ENCODE measurements at regions not wholly inside any gene's neighbourhood (a gene's known extent, or its start where the extent isn't known, plus 50 kb on each side); places are given as distances from the start of the nearest gene placed in this dataset.
A peak's percentile ranks its signal among the peaks of the same experiment; 100 is the strongest.

- intact Hi-C loops (cut with DNase I): no loop called here
- DNase-seq (no peak), ATAC-seq (no peak)
Measured at GRCh38 chr2:191512216-191512835, 165.6 kb upstream of the NABP1 start.

GRCh38 chr2:191512874-191513273 lies 165.1 kb upstream of the NABP1 start:
- no peak for DNase-seq
- ATAC-seq: no peak
- intact Hi-C loops (cut with DNase I): no loop called here

GRCh38 chr2:191514613-191515012 lies 163.3 kb upstream of the NABP1 start:
- intact Hi-C loops (cut with DNase I): loop anchor here in 1 of 2 donors (5.0 kb wide), 1 partner anchor 342 kb away; no protein-coding TSS in a partner anchor
- ATAC-seq (no peak), DNase-seq (no peak)

GRCh38 chr2:191515551-191515950 lies 162.4 kb upstream of the NABP1 start:
- no peak for DNase-seq
- ATAC-seq: peak in 1 of 2 donors; percentile 55
- intact Hi-C loops (cut with DNase I): loop anchor here in 1 of 2 donors (5.0 kb wide), 1 partner anchor 343 kb away; no protein-coding TSS in a partner anchor

- intact Hi-C loops (cut with DNase I): loop anchor here in 1 of 2 donors (5.0 kb wide), 1 partner anchor 344 kb away; no protein-coding TSS in a partner anchor
- ATAC-seq (peak in 1 of 2 donors; percentile 30), DNase-seq (no peak)
Measured at GRCh38 chr2:191516260-191516659, 161.7 kb upstream of the NABP1 start.

GRCh38 chr2:191521608-191522208 lies 156.2 kb upstream of the NABP1 start:
- DNase-seq (no peak), ATAC-seq (no peak)
- intact Hi-C loops (cut with DNase I): loop anchor here in 1 of 2 donors (5.0 kb wide), 2 partner anchors 304 to 354 kb away; no protein-coding TSS in a partner anchor

- ATAC-seq (no peak), DNase-seq (no peak)
- intact Hi-C loops (cut with DNase I): loop anchor here in 1 of 2 donors (5.0 kb wide), 2 partner anchors 305 to 355 kb away; no protein-coding TSS in a partner anchor
Measured at GRCh38 chr2:191522478-191523120, 155.3 kb upstream of the NABP1 start.

- DNase-seq (no peak), ATAC-seq (no peak)
- intact Hi-C loops (cut with DNase I): no loop called here
Measured at GRCh38 chr2:191526091-191526490, 151.8 kb upstream of the NABP1 start.

- DNase-seq (no peak), ATAC-seq (no peak)
- intact Hi-C loops (cut with DNase I): no loop called here
Measured at GRCh38 chr2:191526536-191526935, 151.4 kb upstream of the NABP1 start.

GRCh38 chr2:191526953-191527556 lies 150.9 kb upstream of the NABP1 start:
- ATAC-seq: no peak
- no peak for DNase-seq
- intact Hi-C loops (cut with DNase I): no loop called here

- intact Hi-C loops (cut with DNase I): no loop called here
- ATAC-seq: no peak
- DNase-seq: no peak
Measured at GRCh38 chr2:191530618-191531017, 147.3 kb upstream of the NABP1 start.

GRCh38 chr2:191533693-191534180 lies 144.2 kb upstream of the NABP1 start:
- ATAC-seq: no peak

GRCh38 chr2:191537921-191538320 lies 140.0 kb upstream of the NABP1 start:
- DNase-seq: no peak
- intact Hi-C loops (cut with DNase I): no loop called here
- no peak for ATAC-seq

More at GRCh38 chr2:191533693-191534180, 144.2 kb upstream of the NABP1 start:
- no peak for DNase-seq
- intact Hi-C loops (cut with DNase I): no loop called here

- DNase-seq (no peak), ATAC-seq (no peak)
- intact Hi-C loops (cut with DNase I): no loop called here
Measured at GRCh38 chr2:191538334-191538903, 139.5 kb upstream of the NABP1 start.

GRCh38 chr2:191539068-191539467 lies 138.9 kb upstream of the NABP1 start:
- intact Hi-C loops (cut with DNase I): no loop called here
- ATAC-seq: no peak
- DNase-seq: peak; percentile 31

- ATAC-seq (no peak), DNase-seq (no peak)
- intact Hi-C loops (cut with DNase I): no loop called here
Measured at GRCh38 chr2:191540681-191541080, 137.3 kb upstream of the NABP1 start.

- ATAC-seq: no peak
- intact Hi-C loops (cut with DNase I): no loop called here
Measured at GRCh38 chr2:191543708-191544107, 134.2 kb upstream of the NABP1 start.

GRCh38 chr2:191544461-191545062 lies 133.4 kb upstream of the NABP1 start:
- DNase-seq (no peak), ATAC-seq (no peak)
- intact Hi-C loops (cut with DNase I): no loop called here

More at GRCh38 chr2:191543708-191544107, 134.2 kb upstream of the NABP1 start:
- no peak for DNase-seq

GRCh38 chr2:191545361-191545760 lies 132.6 kb upstream of the NABP1 start:
- ATAC-seq (no peak), DNase-seq (no peak)
- intact Hi-C loops (cut with DNase I): no loop called here
